CD4-positive, alpha-beta T cell (primary cell): ENCODE measurements at regions not wholly inside any gene's neighbourhood (a gene's known extent, or its start where the extent isn't known, plus 50 kb on each side); places are given as distances from the start of the nearest gene placed in this dataset.

Experiments
- ATAC-seq: fragments of 200-7000 bp; cut with Tn5 transposase; one replicate; pipeline ENCODE4 v1.10.0; 2022; ENCODE audit warnings: mild to moderate bottlenecking; ENCODE audit not compliant: poor library complexity
- CTCF ChIA-PET: fragments of 350-600 bp; sonication (Branson Sonifier 250); formaldehyde crosslinking; loops from one replicate; lab custom pipeline; 2021; ENCODE audit warnings: antibody characterized with exemption, inconsistent platforms; lab: Charles Lee
- POLR2A ChIA-PET: fragments of 350-600 bp; sonication (Branson Sonifier 250); formaldehyde crosslinking; loops from one replicate; lab custom pipeline; 2021; ENCODE audit warnings: antibody characterized with exemption, inconsistent platforms; lab: Charles Lee
- DNase-seq, 14 experiments: peaks; one replicate each; pipeline ENCODE4 v3.0.0-alpha.2; 2013 to 2020; ENCODE audit warnings: mixed read lengths in 2 of 14
- H3K27ac ChIP-seq, 2 donors: one replicate each; pipeline versions ENCODE4 v1.5.1 to v1.7.0; 2013; ENCODE audit warnings: low read length in 2 of 2, low read depth in 1 of 2, mild to moderate bottlenecking in 1 of 2
- H3K27me3 ChIP-seq, 2 experiments: 1 replicate in 1 of 2; 2 replicates in 1 of 2; pipeline versions ENCODE4 v1.6.1 to v1.7.0; 2013; ENCODE audit warnings: low read length in 2 of 2, control low read depth in 1 of 2, mild to moderate bottlenecking in 1 of 2, moderate library complexity in 1 of 2; ENCODE audit not compliant: insufficient read depth in 2 of 2, control insufficient read depth in 1 of 2
- H3K36me3 ChIP-seq: one replicate; pipeline ENCODE4 v1.6.1; 2013; ENCODE audit warnings: low read length, control low read depth; ENCODE audit not compliant: insufficient read depth
- H3K4me1 ChIP-seq: one replicate; pipeline ENCODE4 v1.6.1; 2013; ENCODE audit warnings: low read length, control low read depth; ENCODE audit not compliant: insufficient read depth
- H3K4me3 ChIP-seq: one replicate; pipeline ENCODE4 v1.5.1; 2013; ENCODE audit warnings: mild to moderate bottlenecking, low read length, moderate library complexity
- H3K9me3 ChIP-seq, 2 experiments: 1 replicate in 1 of 2; 2 replicates in 1 of 2; pipeline versions ENCODE4 v1.6.1 to v1.7.0; 2013; ENCODE audit warnings: low read length in 2 of 2, mild to moderate bottlenecking in 2 of 2, control low read depth in 1 of 2, moderate library complexity in 1 of 2; ENCODE audit not compliant: control insufficient read depth in 1 of 2, insufficient read depth in 1 of 2
- H3K27ac Mint-ChIP-seq: one replicate; pipeline ENCODE4 v1.8.0; 2020; ENCODE audit warnings: mixed read lengths
- H3K27me3 Mint-ChIP-seq: one replicate; pipeline ENCODE4 v1.8.0; 2021; ENCODE audit warnings: mixed read lengths
- H3K36me3 Mint-ChIP-seq: one replicate; pipeline ENCODE4 v1.8.0; 2021; ENCODE audit warnings: low read depth, mixed read lengths
- H3K4me1 Mint-ChIP-seq: one replicate; pipeline ENCODE4 v1.8.0; 2021; ENCODE audit warnings: low read depth, mixed read lengths
- H3K4me3 Mint-ChIP-seq: one replicate; pipeline ENCODE4 v1.8.0; 2020; ENCODE audit warnings: mild to moderate bottlenecking, mixed read lengths
- H3K9me3 Mint-ChIP-seq: one replicate; pipeline ENCODE4 v1.8.0; 2020; ENCODE audit warnings: mixed read lengths
- intact Hi-C, 2 experiments: fragments of 100-400 bp; cut with DNase I in 1 of 2; cut with micrococcal nuclease in 1 of 2; formaldehyde crosslinking; loops; one replicate each; pipeline versions ENCODE4 v1.15.1 to v1.9.0; 2023 to 2025; cut with DNase I, micrococcal nuclease
- TF ChIP-seq, protein P1 (sequence below): fragments of 200-600 bp; IDR thresholded peaks from one replicate; pipeline ENCODE4 v1.8.0; 2022; ENCODE audit warnings: antibody characterized with exemption, mild to moderate bottlenecking

DNA sequence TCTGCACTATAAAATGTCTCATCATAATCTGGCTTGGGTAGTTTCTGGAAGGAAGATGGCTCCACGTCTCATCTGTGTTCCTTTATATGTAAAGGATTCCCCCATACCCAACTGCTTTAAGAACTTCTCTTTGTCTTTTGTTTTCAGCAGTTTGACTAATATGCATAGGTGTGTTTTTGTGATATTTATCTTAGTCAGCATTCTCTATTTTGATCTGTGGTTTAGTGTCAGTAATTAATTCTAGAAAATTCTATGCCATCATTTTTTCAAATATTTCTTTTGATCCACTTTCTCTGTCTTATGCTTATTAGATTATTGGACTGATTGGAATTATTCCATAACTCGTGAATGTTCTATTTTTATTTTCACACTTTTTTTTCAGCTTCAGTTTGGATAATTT, 286.3 kb upstream of the THRB start:
- no peak overlapping the region for H3K4me3 ChIP-seq
- no peaks in the 10 kb centered on the region for H3K36me3 ChIP-seq
- ChIA-PET POLR2A (no interaction called here), CTCF (no interaction called here)
- H3K36me3 Mint-ChIP-seq, result no peaks in the 10 kb centered on the region
- no peaks in the 10 kb centered on the region for H3K4me1 Mint-ChIP-seq
- no peaks in the 10 kb centered on the region for H3K27me3 Mint-ChIP-seq
- intact Hi-C loops, result no loop called here
- DNase-seq (no peak), ATAC-seq (no peak)
- TF ChIP-seq, protein P1, sequence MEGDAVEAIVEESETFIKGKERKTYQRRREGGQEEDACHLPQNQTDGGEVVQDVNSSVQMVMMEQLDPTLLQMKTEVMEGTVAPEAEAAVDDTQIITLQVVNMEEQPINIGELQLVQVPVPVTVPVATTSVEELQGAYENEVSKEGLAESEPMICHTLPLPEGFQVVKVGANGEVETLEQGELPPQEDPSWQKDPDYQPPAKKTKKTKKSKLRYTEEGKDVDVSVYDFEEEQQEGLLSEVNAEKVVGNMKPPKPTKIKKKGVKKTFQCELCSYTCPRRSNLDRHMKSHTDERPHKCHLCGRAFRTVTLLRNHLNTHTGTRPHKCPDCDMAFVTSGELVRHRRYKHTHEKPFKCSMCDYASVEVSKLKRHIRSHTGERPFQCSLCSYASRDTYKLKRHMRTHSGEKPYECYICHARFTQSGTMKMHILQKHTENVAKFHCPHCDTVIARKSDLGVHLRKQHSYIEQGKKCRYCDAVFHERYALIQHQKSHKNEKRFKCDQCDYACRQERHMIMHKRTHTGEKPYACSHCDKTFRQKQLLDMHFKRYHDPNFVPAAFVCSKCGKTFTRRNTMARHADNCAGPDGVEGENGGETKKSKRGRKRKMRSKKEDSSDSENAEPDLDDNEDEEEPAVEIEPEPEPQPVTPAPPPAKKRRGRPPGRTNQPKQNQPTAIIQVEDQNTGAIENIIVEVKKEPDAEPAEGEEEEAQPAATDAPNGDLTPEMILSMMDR, result no peak
- H3K9me3 Mint-ChIP-seq, result peaks cover 14% of the 10 kb centered on the region
- H3K9me3 ChIP-seq, result peaks cover 5 to 12% of the 10 kb centered on the region in 2 experiments
- no peaks in the 10 kb centered on the region for H3K27me3 ChIP-seq
- H3K27ac ChIP-seq, result no peak overlapping the region
- no peak overlapping the region for H3K27ac Mint-ChIP-seq
- no peak overlapping the region for H3K4me3 Mint-ChIP-seq
- no peaks in the 10 kb centered on the region for H3K4me1 ChIP-seq

GRCh38 chr3:24781454-24781853, 286.8 kb upstream of the THRB start:
- H3K4me3 Mint-ChIP-seq, result no peak overlapping the region
- ATAC-seq (no peak), DNase-seq (no peak)
- no peaks in the 10 kb centered on the region for H3K27me3 ChIP-seq
- no peaks in the 10 kb centered on the region for H3K36me3 ChIP-seq
- no peaks in the 10 kb centered on the region for H3K27me3 Mint-ChIP-seq
- ChIA-PET CTCF (no interaction called here), POLR2A (no interaction called here)
- H3K27ac ChIP-seq, result no peak overlapping the region
- H3K9me3 Mint-ChIP-seq, result peaks cover 14% of the 10 kb centered on the region
- TF ChIP-seq, protein P1, result no peak
- H3K9me3 ChIP-seq, result peaks cover 5 to 12% of the 10 kb centered on the region in 2 experiments
- H3K4me1 ChIP-seq, result no peaks in the 10 kb centered on the region
- intact Hi-C loops, result no loop called here
- H3K36me3 Mint-ChIP-seq, result no peaks in the 10 kb centered on the region
- no peak overlapping the region for H3K27ac Mint-ChIP-seq
- H3K4me3 ChIP-seq, result no peak overlapping the region
- no peaks in the 10 kb centered on the region for H3K4me1 Mint-ChIP-seq

GRCh38 chr3:24793896-24794295, 299.2 kb upstream of the THRB start:
- no peaks in the 10 kb centered on the region for H3K27me3 ChIP-seq
- Mint-ChIP-seq H3K27me3 (no peaks in the 10 kb centered on the region), H3K9me3 (peaks cover 2% of the 10 kb centered on the region), H3K36me3 (no peaks in the 10 kb centered on the region), H3K4me3 (no peak overlapping the region), H3K4me1 (no peaks in the 10 kb centered on the region), H3K27ac (no peak overlapping the region)
- H3K4me1 ChIP-seq, result no peaks in the 10 kb centered on the region
- TF ChIP-seq, protein P1, result no peak
- intact Hi-C loops, result no loop called here
- H3K9me3 ChIP-seq, result peaks cover 0 to 4% of the 10 kb centered on the region in 2 experiments
- no peaks in the 10 kb centered on the region for H3K36me3 ChIP-seq
- no peak for DNase-seq
- ChIA-PET CTCF (no interaction called here), POLR2A (no interaction called here)
- no peak overlapping the region for H3K27ac ChIP-seq
- no peak for ATAC-seq
- no peak overlapping the region for H3K4me3 ChIP-seq
